ENCODE measurements at regions not wholly inside any gene's neighbourhood (a gene's known extent, or its start where the extent isn't known, plus 50 kb on each side); places are given as distances from the start of the nearest gene placed in this dataset.
"Not testable (repeated sequence)": the region's sequence is repeated elsewhere in the genome, so short reads cannot be mapped to it uniquely, and the experiment has no call there.

GRCh38 chr13:102538938-102539337 lies 57.8 kb upstream of the TPP2 start:
- DNase-seq = no peak

- DNase-seq = no peak
Observed at GRCh38 chr13:102536695-102537485, 59.9 kb upstream of the TPP2 start.

- no peak for DNase-seq
Observed at GRCh38 chr13:102536196-102536595, 60.6 kb upstream of the TPP2 start.

GRCh38 chr13:102530751-102531150 lies 66.0 kb upstream of the TPP2 start:
- DNase-seq = no peak

GRCh38 chr13:102522251-102522650 lies 74.5 kb upstream of the TPP2 start:
- DNase-seq = not testable (repeated sequence)

- no peak for DNase-seq
Observed at GRCh38 chr13:102517959-102518358, 78.8 kb upstream of the TPP2 start.

- no peak for DNase-seq
Observed at GRCh38 chr13:102510072-102510471, 86.7 kb upstream of the TPP2 start.

GRCh38 chr13:102508411-102508810 lies 88.4 kb upstream of the TPP2 start:
- no peak for DNase-seq

- DNase-seq = no peak
Observed at GRCh38 chr13:102504002-102504401, 92.8 kb upstream of the TPP2 start.

GRCh38 chr13:102495663-102496062 lies 93.8 kb upstream of the FGF14 start:
- no peak for DNase-seq

GRCh38 chr13:102487330-102487729 lies 85.5 kb upstream of the FGF14 start:
- peak; percentile 7 for DNase-seq

GRCh38 chr13:102484329-102484728 lies 82.5 kb upstream of the FGF14 start:
- DNase-seq = no peak

GRCh38 chr13:102472650-102473049 lies 70.8 kb upstream of the FGF14 start:
- DNase-seq = no peak

- DNase-seq = no peak
Observed at GRCh38 chr13:102470283-102470917, 68.6 kb upstream of the FGF14 start.

- peak; percentile 21 for DNase-seq
Observed at GRCh38 chr13:102466610-102467190, 64.9 kb upstream of the FGF14 start.

- no peak for DNase-seq
Observed at GRCh38 chr13:102462570-102462969, 60.7 kb upstream of the FGF14 start.

GRCh38 chr13:102461302-102461701 lies 59.5 kb upstream of the FGF14 start:
- no peak for DNase-seq

GRCh38 chr13:102460806-102461205 lies 59.0 kb upstream of the FGF14 start:
- DNase-seq = no peak

GRCh38 chr13:102452836-102453235 lies 51.0 kb upstream of the FGF14 start:
- DNase-seq = no peak
